Right hindlimb (tissue), 1 donor: ENCODE measurements at regions not wholly inside any gene's neighbourhood (a gene's known extent, or its start where the extent isn't known, plus 50 kb on each side); places are given as distances from the start of the nearest gene placed in this dataset.

Source experiments
- DNase-seq: peaks from one replicate; pipeline ENCODE4 v3.0.0-alpha.2; 2018

DNA sequence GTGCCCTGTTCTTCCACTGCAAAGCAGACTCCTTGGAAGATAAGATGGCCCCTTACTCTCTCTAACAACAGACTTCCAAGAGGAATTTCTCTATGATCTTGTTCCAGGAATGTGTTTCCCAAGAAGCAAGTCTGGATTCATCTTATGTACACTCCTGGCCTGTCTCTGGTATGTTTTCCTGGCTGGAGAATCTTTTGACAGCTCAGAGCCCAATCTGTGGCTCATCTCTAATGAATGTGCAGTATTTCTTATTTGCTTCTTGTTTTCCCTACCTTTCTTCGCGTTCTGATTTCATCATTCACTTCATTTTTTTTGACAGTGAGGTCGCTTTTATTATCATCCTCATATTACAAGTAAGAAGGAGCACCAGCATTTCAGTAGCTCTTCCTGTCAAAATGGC is 53.0 kb upstream of the PITRM1 start:
- no peak for DNase-seq

DNA sequence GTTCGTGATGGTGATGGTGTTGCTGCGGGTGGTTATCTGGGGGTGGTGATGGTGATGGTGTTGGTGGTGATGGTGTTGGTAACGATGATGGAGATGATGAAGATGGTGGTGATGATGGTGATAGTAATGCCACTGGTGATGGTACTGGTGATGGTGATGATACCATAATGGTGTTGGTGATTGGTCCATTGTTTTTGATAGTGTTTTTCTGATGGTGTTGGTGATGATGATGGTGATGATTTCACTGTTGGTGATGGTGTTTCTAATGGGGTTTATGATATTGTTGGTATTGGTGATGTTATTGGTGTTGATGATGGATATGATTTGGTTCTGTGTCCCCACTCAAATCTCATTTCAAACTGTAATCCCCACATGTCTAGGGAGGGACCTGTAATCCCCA is 51.7 kb upstream of the PITRM1 start:
- DNase-seq: no peak

DNA sequence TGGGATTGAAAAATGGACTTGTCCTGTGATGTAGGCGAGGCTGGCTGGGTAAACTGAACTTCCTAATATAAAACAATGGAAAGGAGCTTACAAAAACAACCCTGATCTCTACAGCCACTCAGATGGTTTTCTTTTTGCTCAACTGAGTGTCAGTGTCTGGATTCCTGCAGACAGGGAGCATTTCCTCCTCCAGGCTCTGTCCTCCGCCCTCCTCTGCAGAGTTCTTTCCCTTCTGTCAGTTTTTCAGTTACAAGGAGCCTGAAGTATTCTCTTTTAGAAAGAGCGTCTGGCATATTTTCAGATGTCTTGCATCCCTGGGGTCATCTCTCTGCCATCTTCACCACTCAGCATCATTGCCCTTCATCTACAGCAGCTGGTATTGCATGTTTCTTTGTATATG is 50.0 kb upstream of the PITRM1 start:
- DNase-seq: no peak
